ENCODE measurements at regions not wholly inside any gene's neighbourhood (a gene's known extent, or its start where the extent isn't known, plus 50 kb on each side); places are given as distances from the start of the nearest gene placed in this dataset.

GRCh38 chrX:134711135-134711921, 53.1 kb upstream of the PLAC1 start:
- no peak for DNase-seq (ENCODE audit: low spot score in 2 of 2)
- in situ Hi-C loops (cut with MboI; ENCODE audit: low sequenced_read_pairs): no loop called here
- H3K9me3 ChIP-seq: no peaks in the 10 kb centered on the region
- no peak overlapping the region for H3K4me3 ChIP-seq
- H3K36me3 ChIP-seq (replicated peaks): no peaks in the 10 kb centered on the region
- H3K27me3 ChIP-seq (ENCODE audit: low read depth): peaks cover 12% of the 10 kb centered on the region; the same call in 1 of the 2 replicates
- peaks cover 2% of the 10 kb centered on the region; the same call in 1 of the 2 replicates for H3K4me1 ChIP-seq

All from HAP-1 (cell line).